NAMALWA (cell line): ENCODE measurements at regions not wholly inside any gene's neighbourhood (a gene's known extent, or its start where the extent isn't known, plus 50 kb on each side); places are given as distances from the start of the nearest gene placed in this dataset.

Source experiments
- DNase-seq: peaks from one replicate; pipeline ENCODE4 v3.0.0-alpha.2; 2015; ENCODE audit warnings: low spot score

DNA sequence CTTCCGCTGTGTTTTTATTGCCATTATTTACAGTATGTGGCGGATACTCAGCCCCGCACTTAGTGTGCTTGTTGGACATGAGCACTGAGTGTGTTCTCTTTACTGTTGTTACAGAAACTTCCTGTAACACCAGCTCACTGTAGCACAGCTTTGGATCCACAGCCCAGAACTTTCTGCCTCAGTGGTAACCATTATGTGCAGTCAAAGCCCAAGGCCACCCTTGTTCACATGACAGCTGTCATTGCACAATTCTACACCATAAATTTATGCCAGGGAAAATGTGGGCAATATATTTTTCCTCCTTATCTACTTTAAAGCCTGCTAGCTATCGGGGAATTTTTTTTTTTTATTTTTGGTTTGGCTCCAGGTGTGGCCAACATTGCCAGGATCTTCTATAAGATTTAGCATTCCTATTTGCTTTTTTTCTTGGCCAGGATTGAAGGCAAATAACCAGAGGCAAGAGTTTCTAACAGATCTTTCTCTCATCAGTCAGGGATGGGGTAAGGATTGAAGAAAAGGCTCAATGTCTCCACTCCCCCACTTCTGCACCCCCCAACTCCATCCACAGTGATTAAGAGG is 176.0 kb upstream of the PELI2 start:
- no peak for DNase-seq

DNA sequence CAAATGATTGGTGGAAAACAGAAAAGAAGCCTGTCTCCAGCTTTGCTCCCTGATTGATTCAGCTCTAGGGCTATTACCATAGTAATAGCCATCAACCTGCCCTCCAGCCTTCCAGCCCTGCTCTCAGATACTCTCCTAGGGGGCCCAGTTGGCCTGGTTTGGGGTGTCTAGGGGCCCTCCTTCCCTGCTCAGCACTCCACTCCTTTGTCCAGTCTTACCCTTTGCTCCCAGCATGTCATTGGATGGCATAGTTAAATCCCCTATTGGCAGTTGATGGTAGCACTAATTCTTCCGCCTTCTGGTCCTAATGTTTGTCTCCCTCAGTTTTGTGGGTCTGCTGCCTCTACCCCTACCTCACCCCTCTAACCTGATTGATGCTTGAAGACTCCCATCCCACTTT is 175.4 kb upstream of the PELI2 start:
- DNase-seq, result no peak

DNA sequence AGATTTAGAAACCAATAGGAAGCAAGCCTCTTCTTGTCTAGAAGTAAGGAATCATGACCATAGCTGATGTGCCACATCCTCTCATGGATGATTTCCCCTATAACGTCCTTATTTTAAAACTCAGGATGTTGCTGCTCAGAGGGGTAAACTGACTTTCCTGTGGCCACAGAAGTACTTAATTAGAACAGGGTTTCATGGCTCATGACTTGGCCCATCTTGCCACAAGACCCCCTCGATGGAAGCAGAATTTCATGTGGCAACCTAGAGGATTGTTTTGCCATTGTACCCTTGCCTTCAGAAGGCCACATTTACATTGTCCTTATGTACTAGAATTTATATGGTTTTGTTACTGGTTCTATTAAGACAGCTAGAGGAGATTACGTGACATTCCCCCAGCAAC is 173.5 kb upstream of the PELI2 start:
- DNase-seq, result no peak

DNA sequence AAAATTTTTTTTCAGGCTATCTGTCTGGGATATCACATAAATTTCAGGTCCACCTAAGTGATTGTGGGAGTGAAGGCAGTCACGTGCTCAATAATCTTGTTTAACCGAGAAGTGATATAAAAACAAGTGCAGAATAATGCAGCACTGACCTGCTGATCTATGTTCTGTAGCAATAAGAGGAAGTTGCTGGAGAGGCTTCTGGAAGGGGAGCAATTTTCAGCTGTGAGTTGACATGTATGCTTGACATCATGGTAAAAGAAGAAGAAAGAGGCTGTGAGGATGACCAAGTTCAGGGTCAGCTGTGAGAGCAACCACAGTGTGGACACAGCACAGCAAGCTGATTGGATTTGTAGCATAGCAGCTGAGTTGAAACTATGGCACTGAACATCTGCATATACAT is 172.0 kb upstream of the PELI2 start:
- DNase-seq, result no peak

DNA sequence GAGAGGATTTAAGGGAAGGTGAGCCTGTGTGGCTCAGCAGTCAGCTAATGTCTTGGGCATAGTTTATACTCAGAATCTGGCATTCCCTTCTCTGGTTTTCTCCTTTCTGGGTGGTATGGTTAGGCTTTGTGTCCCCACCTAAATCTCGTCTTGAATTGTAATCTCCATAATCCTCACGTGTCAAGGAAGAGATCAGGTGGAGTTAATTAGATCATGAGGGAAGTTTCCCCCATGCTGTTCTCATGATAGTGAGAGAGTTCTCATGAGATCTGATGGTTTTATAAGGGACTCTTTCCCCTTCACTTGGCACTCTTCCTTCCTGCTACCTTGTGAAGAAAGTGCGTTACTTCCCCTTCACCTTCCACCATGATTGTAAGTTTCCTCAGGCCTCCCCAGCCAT is 169.8 kb upstream of the PELI2 start:
- no peak for DNase-seq

DNA sequence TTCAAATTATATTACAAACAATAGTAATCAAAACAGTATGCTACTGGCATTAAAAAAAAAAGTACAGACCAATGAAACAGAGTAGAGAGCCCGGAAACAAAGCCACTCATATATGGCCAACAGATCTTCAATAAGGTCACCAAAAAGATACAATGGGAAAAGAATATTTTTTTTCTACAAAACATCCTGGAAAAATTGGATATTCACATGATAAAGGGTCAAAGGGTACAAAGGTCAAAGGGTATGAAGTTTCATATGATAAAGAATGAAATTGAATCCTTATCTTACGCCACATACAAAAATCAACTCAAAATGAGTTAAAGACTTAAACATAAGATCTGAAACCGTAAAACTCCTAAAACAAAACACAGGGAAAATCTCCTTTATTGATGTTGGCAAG is 168.5 kb upstream of the PELI2 start:
- no peak for DNase-seq

DNA sequence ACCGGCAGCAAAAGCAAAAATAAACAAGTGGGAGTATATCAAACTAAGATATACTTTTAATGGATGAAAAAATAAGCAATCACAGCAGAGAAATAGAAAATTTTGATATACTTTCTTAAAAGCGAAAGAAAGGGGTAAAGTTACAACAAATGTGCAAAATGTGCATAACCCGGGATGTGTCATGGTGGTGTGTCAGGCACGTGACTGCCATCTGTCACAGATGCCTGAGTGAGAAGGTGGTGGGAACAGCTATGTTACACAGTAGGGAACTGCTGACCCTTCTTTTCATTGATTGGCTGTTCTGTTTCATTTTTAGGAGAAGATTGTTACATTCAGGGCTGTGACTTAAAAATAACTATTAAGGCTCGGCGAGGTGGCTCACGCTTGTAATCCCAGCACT is 168.1 kb upstream of the PELI2 start:
- no peak for DNase-seq

DNA sequence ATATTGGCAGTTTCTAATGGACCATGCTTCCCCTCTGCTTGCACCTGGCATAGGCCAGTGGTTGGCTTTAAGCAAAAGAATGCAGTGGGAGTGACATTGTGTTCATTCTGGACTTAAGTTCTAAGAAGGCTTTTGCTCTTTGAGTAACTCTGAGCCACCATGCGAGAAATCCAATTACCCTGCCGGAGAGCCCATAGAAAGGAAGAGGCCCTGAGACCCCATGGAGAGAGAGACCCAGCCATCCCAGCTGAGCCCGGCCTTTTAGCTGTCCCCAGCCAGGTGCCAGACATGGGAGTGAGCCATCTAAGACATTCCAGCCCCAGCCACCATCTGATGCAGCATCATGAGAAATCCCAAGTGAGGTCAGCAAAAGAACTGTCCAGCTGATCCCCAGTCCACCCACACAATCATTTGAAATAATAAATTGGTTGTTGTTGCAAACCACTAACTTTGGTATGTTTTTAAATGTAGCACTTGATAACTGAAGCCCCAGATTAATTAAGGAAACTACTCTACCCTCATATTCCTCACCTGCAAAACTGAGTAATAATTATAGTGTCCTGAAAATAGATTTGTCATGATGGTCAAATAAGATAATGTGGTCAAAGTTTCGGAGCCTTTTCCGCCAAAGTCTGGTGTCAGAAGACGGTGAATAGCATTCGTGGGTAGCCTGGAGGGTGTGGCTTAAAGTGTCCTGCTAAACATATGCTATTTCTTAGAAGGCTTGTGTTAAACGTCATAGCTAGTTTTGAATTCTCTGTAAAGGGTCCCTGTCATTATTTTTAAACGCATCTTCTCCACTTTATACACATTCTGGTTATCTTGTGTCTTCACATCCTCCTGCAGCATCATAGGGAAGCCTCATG is 166.6 kb upstream of the PELI2 start:
- DNase-seq, result no peak

DNA sequence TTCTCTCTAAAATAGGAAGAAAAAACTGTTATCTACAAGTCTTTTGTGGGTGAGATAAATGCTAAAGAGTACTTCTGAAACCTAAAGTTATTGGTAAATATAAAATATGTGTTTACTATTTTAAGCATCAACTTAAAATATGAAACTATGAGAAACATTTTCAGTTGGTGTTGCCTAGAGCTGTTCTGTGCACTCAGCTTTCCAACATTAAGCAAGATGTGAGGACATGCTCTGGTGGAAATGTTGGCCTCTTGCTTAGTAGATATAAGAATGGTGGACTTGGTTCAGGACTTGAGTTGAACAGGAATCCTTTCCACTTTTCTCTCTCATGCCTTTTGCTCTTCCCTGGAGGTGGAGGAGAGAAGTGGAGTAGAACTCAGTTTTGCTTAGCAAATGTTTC is 164.1 kb upstream of the PELI2 start:
- no peak for DNase-seq

DNA sequence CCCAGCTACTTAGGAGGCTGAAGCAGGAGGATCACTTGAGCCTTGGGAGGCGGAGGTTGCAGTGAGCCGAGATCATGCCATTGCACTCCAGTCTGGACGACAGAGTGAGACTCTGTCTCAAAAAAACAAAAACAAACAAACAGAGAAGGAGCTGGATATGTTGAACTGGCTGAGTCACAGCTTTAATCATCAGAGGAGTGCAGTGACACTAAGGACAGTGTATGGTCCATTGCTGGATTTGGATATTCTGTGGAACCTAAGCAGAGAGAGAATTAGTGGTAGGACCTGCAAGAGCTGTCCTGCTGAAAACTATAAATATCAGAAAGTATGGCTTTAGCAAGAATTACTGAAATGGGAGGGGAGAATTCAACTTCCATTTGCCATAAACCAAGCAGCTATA is 163.0 kb upstream of the PELI2 start:
- no peak for DNase-seq

DNA sequence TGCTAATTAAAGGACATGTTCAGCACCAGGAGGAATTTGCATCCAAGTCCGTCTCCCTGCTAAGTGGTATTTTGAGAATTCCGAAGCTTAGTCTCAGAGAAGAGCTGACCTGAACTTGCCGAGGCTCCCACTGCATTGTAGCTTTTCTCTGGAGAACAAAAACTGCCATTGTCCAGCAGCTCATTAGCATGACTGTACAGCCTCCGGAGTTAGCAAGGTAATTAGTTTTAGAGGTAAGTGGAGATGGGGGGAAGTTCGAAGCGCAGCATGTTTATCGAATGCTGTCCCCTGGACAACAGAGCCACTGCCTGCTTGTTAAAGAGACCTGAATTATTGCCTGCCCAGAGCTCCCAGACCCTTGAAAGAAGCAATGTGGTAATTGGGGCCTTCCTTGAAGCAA is 160.3 kb upstream of the PELI2 start:
- DNase-seq, result no peak

DNA sequence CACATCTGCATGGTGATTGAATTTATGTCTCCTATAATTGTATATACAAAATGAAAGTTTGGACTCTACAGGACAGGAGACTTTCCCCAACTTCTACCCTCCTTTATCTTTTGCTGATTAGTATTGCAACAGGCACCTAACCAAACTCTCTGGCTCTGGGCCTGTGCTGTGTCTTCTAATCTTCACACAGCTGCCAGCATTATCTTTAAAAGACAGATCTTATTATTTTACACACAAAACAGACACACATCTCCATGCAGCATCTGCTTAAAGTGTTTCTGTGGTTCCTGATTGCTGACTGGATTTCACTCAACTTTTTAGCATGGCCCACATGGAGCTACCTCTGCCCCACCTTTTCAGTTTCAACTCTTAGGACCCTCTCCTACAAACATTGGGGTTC is 154.9 kb upstream of the PELI2 start:
- DNase-seq, result no peak

DNA sequence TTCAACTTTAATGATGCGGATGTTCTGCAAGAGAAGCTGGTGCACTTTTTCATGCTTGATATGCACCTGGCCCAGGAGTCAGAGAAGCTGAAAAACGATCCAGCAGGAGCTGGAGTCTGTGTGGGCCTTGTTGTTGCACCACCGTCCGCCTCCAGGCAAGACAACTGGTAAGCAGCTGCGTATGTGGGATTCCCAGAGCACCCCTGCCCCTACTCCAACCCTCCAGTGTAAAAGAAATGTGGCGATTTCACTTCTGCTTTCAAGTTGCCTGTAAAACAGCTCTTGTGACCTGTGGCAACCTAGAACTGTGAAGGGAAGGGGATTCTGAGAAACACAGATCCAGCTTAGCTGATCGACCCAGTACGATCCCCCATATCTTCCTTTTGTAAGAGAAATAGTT is 154.1 kb upstream of the PELI2 start:
- no peak for DNase-seq

DNA sequence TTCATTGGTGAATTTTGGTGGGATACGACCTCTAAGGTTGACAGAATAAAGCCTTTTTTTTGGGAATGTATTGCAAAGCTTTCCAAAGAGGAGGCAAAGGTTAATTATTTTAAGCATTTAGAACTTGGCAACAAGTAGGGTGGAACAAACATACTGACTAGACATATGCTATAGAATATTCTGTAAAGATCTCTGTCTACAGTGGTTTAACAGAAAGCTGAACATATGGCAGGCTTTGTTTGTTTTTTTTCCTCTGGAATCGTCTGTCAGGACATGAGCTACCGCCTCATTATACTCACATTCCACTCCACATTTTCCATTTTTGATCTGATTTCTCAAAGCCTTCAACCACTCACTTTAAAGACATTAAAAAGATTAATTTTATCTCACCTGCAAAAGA is 153.4 kb upstream of the PELI2 start:
- no peak for DNase-seq

DNA sequence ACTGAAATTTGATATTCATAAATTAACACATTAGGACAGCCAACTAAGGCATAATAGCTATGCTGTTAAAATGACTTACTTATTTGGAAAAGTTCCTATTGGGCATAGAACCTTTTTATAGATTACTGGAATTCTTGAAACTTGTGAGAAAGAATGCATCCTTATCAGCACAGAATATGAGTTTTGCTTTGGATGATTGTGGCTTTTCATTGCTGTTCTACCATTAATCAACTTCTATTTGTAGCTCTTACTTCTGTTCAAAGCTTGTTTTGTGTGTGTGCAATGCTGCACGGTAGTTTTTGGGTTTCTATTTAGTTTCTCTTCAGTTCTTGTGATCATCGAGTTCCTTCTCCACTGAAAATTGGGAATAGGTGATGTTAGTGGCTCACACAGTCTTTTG is 152.4 kb upstream of the PELI2 start:
- DNase-seq, result no peak

DNA sequence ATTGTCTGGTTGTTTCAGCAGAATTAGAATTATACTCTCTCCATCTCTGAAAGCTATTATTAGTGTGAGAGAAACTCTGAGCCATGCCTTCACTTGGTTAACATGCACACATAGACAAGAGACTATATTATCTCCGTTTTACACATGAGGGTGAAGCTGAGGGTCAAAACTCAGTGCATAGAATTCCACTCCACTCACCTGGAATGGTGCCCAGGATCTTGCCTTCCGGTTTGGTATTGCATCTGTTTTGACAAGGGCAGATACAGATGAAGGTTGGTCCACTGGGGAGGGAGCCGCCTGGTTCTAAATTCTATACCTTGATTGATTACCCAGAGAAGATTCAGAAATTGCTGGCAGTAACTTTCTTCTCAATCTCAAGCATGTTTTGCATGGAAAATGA is 149.5 kb upstream of the PELI2 start:
- no peak for DNase-seq

DNA sequence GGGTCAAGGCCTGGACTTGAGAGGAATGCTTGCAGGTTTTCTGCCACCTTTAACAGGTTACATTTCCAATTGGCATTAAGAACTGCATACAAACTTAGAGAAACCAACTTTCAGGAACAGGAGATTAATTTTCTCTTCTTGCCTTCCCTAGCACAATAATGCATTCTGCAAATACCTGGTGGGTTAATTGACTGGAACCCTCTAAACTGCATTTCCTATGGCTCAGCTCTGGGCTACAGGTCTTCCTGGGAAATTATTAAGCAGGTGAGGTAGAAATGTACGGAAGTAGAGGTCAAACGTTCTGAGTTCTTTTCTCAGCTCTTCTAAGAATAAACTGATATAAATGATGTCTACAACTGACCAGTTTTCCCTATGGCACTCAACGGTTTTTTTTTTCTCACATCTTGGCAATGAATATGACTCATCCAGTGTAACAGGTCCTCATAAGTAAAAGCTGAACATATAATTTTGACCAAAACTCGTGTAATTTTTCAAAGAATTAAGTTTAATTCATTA is 144.9 kb upstream of the PELI2 start:
- DNase-seq, result no peak

DNA sequence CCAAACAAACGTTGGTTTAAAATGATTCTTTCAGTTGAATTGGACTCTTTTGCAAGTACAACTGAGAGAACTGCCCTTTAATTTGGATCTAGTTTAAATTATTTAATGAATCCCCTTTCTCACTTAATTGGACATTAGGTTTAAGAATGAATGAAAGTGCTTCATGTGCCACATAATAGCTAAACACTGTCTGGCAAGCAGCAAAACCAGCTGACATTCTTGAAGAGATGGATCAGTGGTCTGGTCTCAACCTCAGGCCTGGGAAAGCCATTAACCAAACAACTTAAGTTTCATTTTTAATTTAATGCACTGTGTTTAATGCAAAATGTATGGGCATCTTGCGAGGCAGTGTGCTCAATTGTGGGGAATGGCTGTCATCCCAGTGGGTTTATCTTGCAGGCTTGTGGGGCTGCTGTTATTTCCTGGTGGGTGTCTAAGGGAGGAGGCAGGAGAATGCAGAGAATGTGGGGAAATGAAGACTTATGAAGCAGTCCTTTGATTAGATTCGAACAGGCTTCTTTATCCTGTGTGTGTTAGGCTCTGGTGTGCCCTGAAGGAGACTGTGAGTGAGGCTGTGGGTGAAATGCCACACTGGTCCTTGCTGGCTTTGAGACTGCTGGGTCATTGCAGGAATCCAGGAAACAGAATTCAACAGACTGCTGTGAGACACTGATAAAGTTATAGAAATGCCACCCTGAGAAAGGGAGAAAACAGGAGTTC is 144.1 kb upstream of the PELI2 start:
- no peak for DNase-seq

DNA sequence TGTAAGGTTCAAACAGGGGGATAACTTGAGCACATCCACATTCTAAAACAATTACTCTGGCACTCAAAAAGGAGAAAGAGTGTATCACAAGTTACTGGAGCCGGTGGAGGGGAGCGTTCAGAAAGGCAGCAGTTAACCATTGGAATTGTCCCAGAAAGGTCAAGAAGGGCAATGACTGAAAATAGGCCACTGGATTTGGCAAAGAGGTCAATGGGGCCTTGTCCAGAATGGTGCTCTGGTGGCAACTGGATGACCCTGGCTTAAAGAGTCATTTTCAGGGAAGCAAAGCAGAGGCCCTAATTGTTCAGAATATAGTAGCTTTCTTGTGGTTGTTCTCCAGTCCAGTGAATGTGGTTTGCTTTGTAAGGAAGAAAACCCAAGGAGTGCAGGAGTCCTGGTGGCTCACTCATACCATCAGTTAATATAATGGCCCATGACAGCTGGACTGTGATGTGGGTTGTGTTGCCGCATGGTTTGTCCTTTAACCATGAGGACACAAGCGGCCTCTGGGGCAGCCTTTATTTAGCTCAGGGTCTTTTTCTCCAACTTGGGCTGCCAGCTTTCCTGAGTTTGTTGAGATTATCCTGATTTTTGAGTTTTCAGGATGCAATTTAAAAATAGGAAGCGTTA is 142.8 kb upstream of the PELI2 start:
- DNase-seq, result no peak

DNA sequence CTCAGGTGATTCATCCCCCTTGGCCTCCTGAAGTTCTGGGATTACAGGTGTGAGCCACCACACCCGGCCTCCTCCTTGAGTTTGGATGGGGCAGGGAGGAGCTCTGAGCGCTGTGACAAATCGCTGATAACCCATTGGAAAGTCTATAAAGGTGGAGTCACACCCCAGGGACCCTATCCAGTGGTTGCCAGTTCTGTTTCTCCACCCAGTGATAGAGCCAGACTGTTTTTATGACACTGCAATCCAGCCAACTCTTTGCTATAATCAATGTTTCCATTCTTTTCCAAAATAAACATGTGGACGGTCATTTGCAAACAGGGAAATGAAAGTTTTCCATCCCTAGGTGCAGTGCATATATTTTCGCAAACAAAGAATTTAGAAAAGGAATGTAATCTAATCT is 142.0 kb upstream of the PELI2 start:
- DNase-seq, result no peak

DNA sequence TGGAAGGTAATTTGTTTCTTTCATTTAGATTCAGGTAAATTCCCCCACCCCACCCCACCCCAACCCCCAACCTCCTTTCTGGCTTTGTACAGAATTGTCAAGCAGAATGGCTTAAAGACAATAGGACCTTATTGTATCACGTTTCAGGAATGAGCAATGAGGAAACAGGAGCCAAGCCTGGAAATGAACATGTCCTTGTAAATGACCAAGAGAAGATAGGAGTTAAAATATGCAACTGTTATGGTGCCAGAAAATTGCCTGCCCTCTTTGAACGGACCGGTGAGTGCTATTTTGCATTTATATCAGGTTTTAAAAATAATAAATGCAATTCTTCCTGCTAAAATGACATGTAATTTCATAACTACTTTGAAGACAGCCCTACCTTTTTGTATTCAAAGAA is 141.6 kb upstream of the PELI2 start:
- DNase-seq, result no peak

DNA sequence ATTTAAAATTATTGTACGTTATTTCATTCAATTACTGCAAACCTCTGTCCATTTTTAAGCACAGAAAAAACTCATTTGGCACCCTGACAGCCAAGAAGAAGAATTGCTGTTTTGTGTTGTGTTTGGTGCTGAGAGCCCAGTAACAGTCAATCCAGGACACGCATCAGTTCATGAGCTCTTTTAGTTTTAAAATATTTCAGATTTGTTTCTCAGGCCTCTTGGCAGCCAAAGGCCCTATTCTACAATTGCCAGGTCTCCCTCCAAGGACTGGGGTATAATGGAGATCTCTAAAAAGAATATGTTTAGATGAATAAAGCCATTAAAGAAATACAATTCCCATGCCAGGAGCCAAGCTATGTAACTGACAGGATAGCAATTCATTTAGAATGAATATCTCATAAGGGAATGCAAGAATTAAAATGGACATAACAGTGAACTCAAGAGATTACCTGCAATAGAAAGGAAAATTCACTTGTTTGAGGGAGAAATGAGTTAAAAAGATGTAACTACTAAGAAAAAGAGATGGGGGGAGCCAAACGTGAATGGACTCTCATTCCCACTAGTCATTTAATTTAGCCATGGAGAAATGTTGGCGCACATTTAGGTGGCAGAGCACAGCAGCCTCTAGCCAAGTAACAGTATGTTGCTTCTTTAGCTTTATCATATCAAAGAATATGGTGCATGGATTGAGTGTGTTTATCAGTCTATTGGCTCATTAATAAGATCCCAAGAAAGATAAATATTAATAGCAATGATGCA is 140.6 kb upstream of the PELI2 start:
- no peak for DNase-seq
